COLO829 (cell line): ENCODE measurements at regions not wholly inside any gene's neighbourhood (a gene's known extent, or its start where the extent isn't known, plus 50 kb on each side); places are given as distances from the start of the nearest gene placed in this dataset.
A peak's percentile ranks its signal among the peaks of the same experiment; 100 is the strongest.
"Not testable (repeated sequence)": the region's sequence is repeated elsewhere in the genome, so short reads cannot be mapped to it uniquely, and the experiment has no call there.

Experiments
- DNase-seq: peaks from one replicate; pipeline ENCODE4 v3.0.0; 2012; ENCODE audit warnings: low spot score

DNA sequence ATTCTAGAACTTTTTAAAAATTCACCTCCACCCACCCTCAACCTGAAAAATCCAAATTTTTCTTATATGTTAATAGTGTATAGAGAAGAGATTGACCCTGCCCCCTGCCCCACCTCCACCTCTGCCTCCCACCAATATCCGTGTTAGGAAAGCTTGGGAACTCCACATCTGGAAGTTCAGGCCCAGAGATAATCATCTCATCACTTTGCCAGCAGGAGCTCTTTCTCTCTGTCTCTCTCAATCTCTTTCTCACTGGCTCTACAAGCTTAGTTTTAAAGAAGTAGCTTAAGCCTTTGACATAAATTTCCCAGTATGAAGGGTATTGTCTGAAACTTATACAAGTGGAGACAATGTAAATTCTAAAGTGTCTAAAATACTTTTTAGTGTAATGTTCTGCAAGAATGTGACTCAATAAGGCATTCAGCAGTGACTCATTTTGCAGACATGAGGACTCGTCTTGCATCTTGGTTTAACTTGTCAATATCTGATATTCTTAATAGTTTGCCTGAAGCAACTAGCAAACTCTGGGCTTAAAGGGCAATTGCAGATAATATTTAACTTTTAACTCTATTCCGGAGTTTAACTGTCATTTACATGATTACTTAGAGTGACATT, 299.8 kb upstream of the EPHA3 start:
- peak; percentile 48 for DNase-seq

- no peak for DNase-seq
These were observed 297.4 kb upstream of the EPHA3 start for GRCh38 chr3:88809993-88810392.

GRCh38 chr3:88810455-88810854, 297.0 kb upstream of the EPHA3 start:
- peak; percentile 53 for DNase-seq

DNA sequence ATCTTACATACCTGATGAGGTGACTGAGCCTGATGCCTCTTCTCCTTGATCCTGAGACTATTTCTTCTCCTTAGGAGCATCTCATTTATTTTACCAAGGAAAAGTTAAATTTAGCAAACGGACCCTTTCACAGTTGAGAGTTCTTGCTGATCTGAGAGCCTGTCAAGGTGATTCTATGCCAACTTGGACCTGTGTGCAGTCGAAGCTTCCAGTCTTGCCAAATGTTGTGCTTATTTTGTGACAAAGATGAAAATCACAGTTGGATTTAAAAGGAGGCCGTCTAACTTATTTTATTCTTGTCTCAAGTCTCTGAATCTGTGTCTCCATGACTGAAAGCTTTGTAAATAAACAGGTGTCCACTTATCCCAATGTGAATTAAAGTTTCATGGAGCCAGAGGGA, 296.3 kb upstream of the EPHA3 start:
- no peak for DNase-seq

DNA sequence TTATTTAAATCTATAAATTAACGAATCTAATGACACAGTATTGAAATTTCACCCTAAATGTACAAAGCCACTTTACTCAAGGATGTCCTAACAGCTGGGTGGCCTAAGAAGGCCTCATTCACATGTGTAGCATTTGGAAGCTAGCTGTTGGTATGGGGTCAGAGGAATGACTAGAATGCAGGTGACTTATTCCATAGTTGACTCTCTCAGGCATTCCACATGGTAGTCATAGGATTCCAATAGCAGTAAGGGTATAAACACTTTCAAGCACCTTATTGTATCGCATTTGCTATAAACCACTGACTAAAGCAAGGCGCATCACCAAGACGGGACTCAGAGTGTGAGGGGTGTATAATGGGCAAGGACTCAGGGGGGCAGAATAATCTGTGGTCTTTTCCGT, 294.8 kb upstream of the EPHA3 start:
- no peak for DNase-seq

DNA sequence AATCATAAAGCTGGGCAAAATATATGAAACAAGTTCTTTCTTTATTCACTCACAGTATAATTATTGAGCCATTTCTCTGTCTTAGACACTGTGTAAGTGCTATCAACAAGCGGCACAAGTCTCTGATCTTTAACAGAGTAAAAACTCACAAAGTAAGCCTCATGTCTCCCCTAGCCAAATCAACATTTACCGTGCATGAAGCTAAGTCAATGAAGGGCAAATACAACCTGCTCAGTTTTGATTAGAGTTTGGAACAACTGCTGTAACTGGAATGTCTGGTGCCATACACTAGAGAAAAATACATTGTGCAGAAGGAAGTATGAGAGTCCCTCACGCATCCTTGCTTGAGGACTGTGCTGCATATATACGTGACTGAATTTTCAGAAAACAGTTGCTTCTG, 291.0 kb upstream of the EPHA3 start:
- DNase-seq: no peak

DNA sequence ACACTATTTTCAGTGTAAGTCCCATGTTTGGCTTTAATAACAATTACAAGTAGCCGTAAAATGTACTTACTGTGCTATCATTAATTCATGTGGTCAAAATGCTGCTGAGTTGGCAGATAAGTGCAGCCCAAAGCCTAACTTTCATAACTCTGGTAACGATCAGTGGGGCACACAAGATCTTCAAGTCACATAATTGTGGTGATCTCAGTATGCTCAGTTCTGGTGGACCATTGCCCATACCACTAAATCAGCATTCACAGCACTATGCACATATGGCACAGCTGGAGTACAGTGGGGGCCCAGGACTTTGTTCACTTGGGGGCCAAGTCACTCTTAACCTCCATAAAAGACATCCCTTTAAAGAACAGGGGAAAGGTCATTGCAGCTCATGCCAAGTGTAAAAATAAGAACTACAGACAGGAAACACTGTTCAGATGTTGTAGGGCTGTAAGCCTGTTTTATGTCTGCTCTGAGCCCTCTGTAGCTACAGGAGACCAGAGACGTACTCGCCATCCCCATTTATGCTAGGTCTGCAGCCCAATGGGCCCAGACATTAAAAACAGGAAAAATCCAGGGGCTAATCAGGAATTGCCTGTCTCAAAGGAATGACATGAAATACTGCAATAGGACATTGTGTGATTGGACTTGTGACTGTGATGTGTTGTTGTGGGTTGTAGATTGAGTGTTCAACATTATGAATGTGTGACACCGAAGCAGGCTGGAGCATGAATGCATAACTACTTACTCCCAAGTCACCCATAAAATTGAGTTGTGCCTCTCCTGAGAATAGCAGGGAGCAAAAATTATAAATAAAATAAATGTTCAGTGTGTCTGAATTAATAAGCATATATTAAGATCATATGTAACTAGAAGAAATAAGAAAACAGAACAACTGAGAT, 282.5 kb upstream of the EPHA3 start:
- no peak for DNase-seq

DNA sequence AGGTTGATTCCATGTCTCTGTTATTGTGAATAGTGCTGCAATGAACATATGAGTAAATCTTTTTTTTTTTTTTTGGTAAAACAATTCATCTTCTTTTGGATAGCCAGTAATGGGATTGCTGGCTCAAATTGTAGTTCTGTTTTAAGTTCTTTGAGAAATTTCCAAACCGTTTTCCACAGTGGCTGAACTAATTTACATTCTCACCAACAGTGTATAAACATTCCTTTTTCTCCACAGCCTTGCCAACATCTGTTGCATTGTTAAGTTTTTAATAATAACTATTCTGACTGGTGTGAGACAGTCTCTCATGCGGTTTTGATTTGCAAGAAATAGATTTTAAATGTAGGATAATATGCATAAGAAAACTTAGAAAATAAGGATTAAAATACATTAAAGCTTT, 279.0 kb upstream of the EPHA3 start:
- DNase-seq: no peak

DNA sequence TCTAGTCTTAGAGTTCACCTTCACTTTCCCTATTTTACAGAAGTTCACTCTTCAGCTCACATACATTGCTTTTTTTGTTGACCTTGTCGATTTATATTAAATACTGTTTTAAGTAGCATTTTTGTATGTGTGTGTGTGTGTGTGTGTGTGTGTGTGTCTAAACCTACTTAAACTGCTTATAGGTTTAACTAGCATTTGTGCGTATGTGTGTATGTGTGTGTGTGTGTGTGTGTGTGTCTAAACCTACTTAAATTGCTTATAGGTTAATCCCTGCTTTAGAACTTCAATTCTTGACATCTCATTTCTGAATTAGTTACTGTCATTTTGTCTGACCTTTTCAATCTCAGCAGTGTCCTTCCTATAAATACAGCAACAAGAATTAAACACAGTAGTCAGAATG, 254.8 kb upstream of the EPHA3 start:
- DNase-seq: no peak

DNA sequence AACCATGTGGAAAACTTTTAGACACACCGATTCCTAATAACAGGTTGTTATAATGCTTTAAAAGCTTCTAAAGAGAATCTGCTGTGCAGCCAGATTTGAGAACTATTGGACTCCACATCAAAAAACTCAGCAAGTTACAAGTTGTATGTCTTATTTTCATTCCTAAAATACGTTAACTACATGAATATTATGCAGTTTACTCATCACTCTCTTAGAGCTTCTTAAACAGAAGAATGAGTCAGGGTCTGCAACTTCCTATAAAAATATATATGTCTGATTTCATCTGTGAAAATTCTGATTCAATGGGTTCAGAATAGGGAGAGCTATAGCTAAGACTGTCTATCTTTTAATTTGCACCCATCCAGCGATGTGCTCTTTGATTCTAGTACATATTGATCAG, 244.2 kb upstream of the EPHA3 start:
- no peak for DNase-seq

GRCh38 chr3:88876724-88877123, 230.7 kb upstream of the EPHA3 start:
- no peak for DNase-seq

DNA sequence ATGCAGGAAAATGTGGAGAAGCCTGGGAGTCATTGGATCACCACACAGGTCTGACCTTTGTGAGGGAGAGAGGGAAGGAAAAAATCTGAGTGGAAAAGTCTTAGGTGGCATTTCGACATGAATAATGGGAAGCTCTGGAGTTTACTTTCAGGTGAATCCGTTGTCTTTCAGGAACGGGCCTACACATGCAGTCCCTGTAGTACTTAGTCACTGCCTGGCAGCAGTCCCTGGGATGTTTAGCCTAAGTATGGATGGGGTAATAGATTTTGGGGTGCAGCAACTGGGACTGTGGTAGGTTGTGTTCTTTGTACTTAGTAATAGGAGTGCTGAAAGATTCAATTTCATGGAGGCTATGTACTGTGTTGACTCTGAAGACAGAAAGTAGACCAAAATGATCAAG, 227.5 kb upstream of the EPHA3 start:
- DNase-seq: no peak

GRCh38 chr3:88882121-88882520, 225.3 kb upstream of the EPHA3 start:
- DNase-seq: no peak

- not testable (repeated sequence) for DNase-seq
These were observed 220.8 kb upstream of the EPHA3 start for GRCh38 chr3:88886624-88887023.

DNA sequence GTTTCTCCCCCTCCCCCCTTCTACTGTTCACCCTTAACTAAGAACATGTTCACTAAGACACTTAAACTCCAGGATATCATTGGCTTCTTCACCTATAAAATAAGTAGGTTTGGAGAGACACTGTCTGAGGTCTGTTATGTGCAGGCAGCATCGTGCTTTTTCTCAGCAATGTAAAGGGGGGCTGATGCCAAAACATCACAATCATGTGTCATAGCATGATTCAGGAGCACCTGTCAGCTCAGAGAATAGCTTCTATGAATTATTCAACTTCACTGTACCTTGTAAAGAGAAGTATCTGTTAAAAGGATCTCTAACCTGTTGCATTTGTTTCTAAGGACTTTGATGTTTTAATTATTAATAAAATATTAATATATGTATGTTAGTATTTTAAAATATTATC, 211.4 kb upstream of the EPHA3 start:
- no peak for DNase-seq

GRCh38 chr3:88912294-88912877, 195.0 kb upstream of the EPHA3 start:
- no peak for DNase-seq

DNA sequence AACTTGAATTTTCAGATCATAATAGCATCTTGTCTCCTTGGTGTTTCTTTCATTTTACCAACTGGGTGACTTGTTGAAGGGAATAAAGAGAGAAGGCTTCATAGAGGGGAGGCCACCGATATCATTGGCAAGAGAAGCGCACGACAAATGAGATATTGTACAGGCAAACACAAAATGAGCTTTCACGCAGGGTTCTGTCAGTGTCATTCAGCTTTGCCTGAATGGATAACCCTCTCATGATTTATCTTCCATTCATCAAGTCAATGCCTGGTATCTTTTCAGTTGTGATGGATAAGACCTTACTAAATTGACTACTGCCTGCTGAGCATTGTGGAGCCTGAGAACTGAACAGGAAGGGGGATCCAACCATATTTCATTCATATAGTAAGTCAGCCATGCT, 188.6 kb upstream of the EPHA3 start:
- no peak for DNase-seq

DNA sequence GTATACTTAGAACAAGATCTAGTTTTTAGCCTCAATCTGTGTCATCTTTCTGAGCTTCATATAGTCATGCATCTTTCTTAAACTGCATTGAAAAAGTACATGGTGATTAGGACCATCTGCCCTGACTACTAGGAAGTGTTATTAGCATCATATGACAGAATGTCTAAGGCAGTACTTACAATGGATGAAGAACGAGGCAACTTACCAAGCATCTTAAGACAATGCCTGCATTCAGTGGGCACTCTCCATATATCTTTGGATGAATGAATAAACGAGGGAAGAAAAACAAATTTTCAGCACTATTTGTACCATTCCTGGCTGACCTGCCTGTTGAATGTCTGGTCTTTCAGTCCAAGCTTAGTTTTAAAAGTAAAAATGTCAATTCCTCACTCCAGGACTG, 185.4 kb upstream of the EPHA3 start:
- DNase-seq: peak; percentile 67

GRCh38 chr3:88926221-88926620, 181.2 kb upstream of the EPHA3 start:
- no peak for DNase-seq

- no peak for DNase-seq
These were observed 176.8 kb upstream of the EPHA3 start for GRCh38 chr3:88930611-88931010.

DNA sequence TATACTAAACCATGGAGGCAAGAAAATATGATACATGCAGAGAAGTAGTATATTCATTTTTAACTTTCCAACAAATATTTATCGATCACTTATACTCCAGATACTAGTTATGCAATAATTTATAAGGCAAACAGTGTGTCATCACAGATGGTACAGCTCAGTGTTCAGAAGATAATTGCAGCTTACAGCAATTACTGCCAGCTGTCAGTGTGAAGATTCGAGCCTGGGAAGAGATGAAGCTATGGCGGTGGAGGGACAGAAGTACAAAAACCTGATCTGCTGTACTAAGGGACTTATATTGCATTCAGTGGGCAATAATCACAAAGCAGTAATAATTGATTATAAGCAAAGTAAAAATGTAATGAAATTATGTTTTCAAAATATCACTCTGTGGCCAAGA, 170.6 kb upstream of the EPHA3 start:
- no peak for DNase-seq

GRCh38 chr3:88940296-88940695, 167.1 kb upstream of the EPHA3 start:
- no peak for DNase-seq

GRCh38 chr3:88947013-88947412, 160.4 kb upstream of the EPHA3 start:
- DNase-seq: no peak
